Left ventricle myocardium inferior (tissue), 1 donor: ENCODE measurements at regions not wholly inside any gene's neighbourhood (a gene's known extent, or its start where the extent isn't known, plus 50 kb on each side); places are given as distances from the start of the nearest gene placed in this dataset.

Experiments used
- DNase-seq: peaks from one replicate; pipeline ENCODE4 v3.0.0-alpha.2; 2020
- H3K27ac ChIP-seq: fragments of 200-600 bp; replicated peaks from 2 replicates; pipeline ENCODE4 v1.8.0; 2021
- H3K27me3 ChIP-seq: fragments of 200-600 bp; 2 replicates; pipeline ENCODE4 v1.8.0; 2021; ENCODE audit warnings: low read depth
- H3K36me3 ChIP-seq: fragments of 200-600 bp; 2 replicates; pipeline ENCODE4 v1.8.0; 2021
- H3K4me1 ChIP-seq: fragments of 200-600 bp; 2 replicates; pipeline ENCODE4 v1.8.0; 2021
- H3K4me3 ChIP-seq: fragments of 200-600 bp; 2 replicates; pipeline ENCODE4 v1.8.0; 2021; ENCODE audit warnings: mild to moderate bottlenecking, moderate library complexity
- H3K9me3 ChIP-seq: fragments of 200-600 bp; replicated peaks from 2 replicates; pipeline ENCODE4 v1.8.0; 2021
- intact Hi-C: fragments of 100-400 bp; cut with micrococcal nuclease; formaldehyde crosslinking; loops from one replicate; pipeline ENCODE4 v1.11.0; 2022
- TF ChIP-seq, protein P1 (sequence below): fragments of 200-600 bp; IDR thresholded peaks from 2 replicates; pipeline ENCODE4 v1.8.0; 2021; ENCODE audit warnings: antibody characterized with exemption, mild to moderate bottlenecking, borderline replicate concordance
- donor health status: DM: no; HTN: yes; CAD: no; lungs with severe emphysema.

DNA sequence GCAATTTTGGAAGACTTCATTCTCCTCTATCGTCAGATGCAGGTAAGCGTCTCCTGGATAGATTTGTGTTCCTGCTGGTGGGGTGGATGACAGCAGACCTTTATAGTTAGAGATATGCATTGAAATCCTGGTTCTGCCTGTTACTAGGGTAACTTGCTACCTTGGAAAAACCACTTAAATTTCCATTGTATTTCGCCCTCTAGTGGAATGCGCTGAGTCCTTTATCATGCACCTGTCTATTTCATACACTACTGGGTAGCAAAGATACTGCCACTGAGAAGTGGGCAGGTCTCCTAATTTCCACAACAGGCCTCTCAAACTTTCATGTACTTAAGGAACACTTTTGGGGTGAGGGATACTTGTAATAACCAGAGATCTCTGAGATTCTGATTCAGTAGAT is 209.5 kb upstream of the SUCLG2 start:
- Histone ChIP-seq H3K4me1 (peaks cover 7% of the 10 kb centered on the region), H3K27me3 (no peaks in the 10 kb centered on the region), H3K9me3 (peaks cover 7% of the 10 kb centered on the region), H3K27ac (no peak overlapping the region), H3K36me3 (no peaks in the 10 kb centered on the region), H3K4me3 (no peak overlapping the region)
- no peak for DNase-seq
- intact Hi-C loops: no loop called here
- TF ChIP-seq, protein P1, sequence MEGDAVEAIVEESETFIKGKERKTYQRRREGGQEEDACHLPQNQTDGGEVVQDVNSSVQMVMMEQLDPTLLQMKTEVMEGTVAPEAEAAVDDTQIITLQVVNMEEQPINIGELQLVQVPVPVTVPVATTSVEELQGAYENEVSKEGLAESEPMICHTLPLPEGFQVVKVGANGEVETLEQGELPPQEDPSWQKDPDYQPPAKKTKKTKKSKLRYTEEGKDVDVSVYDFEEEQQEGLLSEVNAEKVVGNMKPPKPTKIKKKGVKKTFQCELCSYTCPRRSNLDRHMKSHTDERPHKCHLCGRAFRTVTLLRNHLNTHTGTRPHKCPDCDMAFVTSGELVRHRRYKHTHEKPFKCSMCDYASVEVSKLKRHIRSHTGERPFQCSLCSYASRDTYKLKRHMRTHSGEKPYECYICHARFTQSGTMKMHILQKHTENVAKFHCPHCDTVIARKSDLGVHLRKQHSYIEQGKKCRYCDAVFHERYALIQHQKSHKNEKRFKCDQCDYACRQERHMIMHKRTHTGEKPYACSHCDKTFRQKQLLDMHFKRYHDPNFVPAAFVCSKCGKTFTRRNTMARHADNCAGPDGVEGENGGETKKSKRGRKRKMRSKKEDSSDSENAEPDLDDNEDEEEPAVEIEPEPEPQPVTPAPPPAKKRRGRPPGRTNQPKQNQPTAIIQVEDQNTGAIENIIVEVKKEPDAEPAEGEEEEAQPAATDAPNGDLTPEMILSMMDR: no peak

DNA sequence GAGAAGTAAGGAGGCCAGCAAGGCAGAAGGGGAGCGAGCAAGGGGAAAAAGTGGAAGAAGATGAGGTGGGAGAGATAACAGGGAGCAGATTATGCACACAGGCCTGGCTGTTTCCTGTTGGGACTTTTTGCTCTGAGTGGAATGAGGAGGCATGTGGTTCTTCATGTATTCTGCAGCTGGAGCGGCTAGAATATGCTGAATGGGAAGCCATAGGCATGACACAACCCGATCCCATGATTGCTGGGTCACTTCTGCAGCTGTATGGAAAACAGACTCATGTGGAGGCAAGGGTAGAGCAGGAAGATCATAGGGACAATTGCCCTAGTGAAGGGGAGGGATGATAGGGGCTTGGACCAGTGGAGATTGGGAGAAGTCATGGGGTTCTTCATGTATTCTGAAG is 206.0 kb upstream of the SUCLG2 start:
- intact Hi-C loops: no loop called here
- TF ChIP-seq, protein P1: no peak
- peaks cover 7% of the 10 kb centered on the region for H3K9me3 ChIP-seq
- H3K27me3 ChIP-seq: no peaks in the 10 kb centered on the region
- no peaks in the 10 kb centered on the region for H3K36me3 ChIP-seq
- H3K4me3 ChIP-seq: no peak overlapping the region
- DNase-seq: no peak
- H3K4me1 ChIP-seq: peaks cover 7% of the 10 kb centered on the region
- no peak overlapping the region for H3K27ac ChIP-seq

DNA sequence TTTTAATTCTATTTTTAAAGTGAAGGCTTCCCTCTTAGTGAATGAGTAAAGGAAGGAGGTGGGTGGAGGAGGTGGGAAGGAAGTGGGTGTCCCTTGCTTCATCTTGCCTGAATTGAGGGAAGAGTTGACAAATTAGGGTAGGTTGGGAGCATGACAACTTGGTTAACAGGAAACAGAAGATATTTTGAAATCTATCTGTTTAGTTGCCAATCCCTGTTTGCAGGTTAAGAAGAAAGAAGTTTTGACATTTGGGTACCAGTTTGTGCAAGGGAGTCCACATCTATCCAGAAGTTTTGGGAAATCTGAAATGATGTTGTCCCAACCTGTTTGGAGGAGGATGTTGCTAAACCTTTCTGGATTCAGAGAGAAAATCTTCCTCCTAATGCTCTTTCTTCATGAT is 204.1 kb upstream of the SUCLG2 start:
- TF ChIP-seq, protein P1: no peak
- H3K27me3 ChIP-seq: no peaks in the 10 kb centered on the region
- DNase-seq: no peak
- no peak overlapping the region for H3K27ac ChIP-seq
- peaks cover 7% of the 10 kb centered on the region for H3K9me3 ChIP-seq
- H3K4me3 ChIP-seq: no peak overlapping the region
- no peaks in the 10 kb centered on the region for H3K4me1 ChIP-seq
- H3K36me3 ChIP-seq: no peaks in the 10 kb centered on the region
- intact Hi-C loops: no loop called here

DNA sequence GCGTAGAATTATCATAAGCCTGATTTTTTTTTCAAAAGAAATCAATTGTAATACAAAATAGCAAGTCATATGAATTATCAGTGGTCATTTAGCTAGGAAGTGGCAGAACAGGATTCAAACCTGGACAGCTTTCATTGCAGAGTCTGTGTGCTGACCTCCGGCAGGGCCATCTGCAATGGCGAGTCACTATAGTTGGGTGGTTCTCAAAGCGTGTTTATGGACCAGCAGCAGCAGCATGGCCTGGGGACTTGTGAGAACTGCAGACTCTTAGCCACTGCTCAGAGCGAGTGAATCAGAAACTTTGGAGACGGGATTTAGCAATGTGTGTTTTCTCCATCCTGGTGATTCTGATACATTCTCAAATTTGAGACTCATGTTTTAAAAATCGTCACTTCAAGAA is 202.3 kb upstream of the SUCLG2 start:
- Histone ChIP-seq H3K27me3 (no peaks in the 10 kb centered on the region), H3K9me3 (peaks cover 7% of the 10 kb centered on the region), H3K4me3 (no peak overlapping the region), H3K4me1 (no peaks in the 10 kb centered on the region), H3K27ac (no peak overlapping the region), H3K36me3 (no peaks in the 10 kb centered on the region)
- DNase-seq: no peak
- intact Hi-C loops: no loop called here
- TF ChIP-seq, protein P1: no peak

GRCh38 chr3:67854663-67855062 is 200.3 kb upstream of the SUCLG2 start:
- DNase-seq: no peak
- intact Hi-C loops: no loop called here
- Histone ChIP-seq H3K4me3 (no peak overlapping the region), H3K9me3 (peaks cover 7% of the 10 kb centered on the region), H3K4me1 (no peaks in the 10 kb centered on the region), H3K27ac (no peak overlapping the region), H3K36me3 (no peaks in the 10 kb centered on the region), H3K27me3 (no peaks in the 10 kb centered on the region)
- TF ChIP-seq, protein P1: no peak

DNA sequence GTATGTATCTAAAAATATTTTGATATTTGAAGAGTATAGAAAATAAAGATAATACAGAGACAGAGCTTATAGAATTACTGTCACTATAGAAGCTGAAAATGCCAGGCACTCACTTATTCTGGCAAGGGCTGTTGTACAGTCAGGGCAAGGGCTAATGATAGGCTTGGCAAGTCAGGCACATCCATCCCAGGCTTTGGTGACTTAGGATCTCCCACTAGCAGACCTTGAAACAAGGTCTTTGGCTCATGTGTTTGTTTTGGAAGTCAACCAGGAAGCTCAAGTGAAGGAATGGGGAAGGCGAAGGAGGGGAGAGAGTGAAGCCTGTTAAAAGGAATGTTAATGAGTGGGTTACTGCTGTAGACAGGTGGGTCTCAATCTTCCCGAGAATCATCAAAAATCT is 199.1 kb upstream of the SUCLG2 start:
- no peak for DNase-seq
- Histone ChIP-seq H3K36me3 (no peaks in the 10 kb centered on the region), H3K4me1 (no peaks in the 10 kb centered on the region), H3K4me3 (no peak overlapping the region), H3K27me3 (no peaks in the 10 kb centered on the region), H3K9me3 (no peaks in the 10 kb centered on the region), H3K27ac (no peak overlapping the region)
- intact Hi-C loops: no loop called here
- TF ChIP-seq, protein P1: no peak
